ENCODE measurements at regions not wholly inside any gene's neighbourhood (a gene's known extent, or its start where the extent isn't known, plus 50 kb on each side); places are given as distances from the start of the nearest gene placed in this dataset.

GRCh38 chr13:99055735-99056134 is 77.9 kb upstream of the DOCK9 start:
- DNase-seq: no peak

- DNase-seq: no peak
Measured at GRCh38 chr13:99056381-99057014, 78.6 kb upstream of the DOCK9 start.

- DNase-seq: no peak
Measured at GRCh38 chr13:99057310-99057975, 79.6 kb upstream of the DOCK9 start.

- no peak for DNase-seq
Measured at GRCh38 chr13:99058527-99059495, 80.9 kb upstream of the DOCK9 start.

- DNase-seq: no peak
Measured at GRCh38 chr13:99059498-99060075, 81.7 kb upstream of the DOCK9 start.

GRCh38 chr13:99061411-99061810 is 83.5 kb upstream of the DOCK9 start:
- DNase-seq: no peak

- DNase-seq: no peak
Measured at GRCh38 chr13:99062593-99062992, 84.7 kb upstream of the DOCK9 start.

- no peak for DNase-seq
Measured at GRCh38 chr13:99063178-99063577, 85.3 kb upstream of the DOCK9 start.

GRCh38 chr13:99063952-99064351 is 86.1 kb upstream of the DOCK9 start:
- DNase-seq: no peak

GRCh38 chr13:99064624-99065234 is 86.9 kb upstream of the DOCK9 start:
- no peak for DNase-seq

- DNase-seq: no peak
Measured at GRCh38 chr13:99065235-99066015, 87.6 kb upstream of the DOCK9 start.

- DNase-seq: no peak
Measured at GRCh38 chr13:99066219-99066618, 88.4 kb upstream of the DOCK9 start.

GRCh38 chr13:99067159-99067985 is 89.5 kb upstream of the DOCK9 start:
- DNase-seq: no peak

GRCh38 chr13:99071211-99071610 is 93.3 kb upstream of the DOCK9 start:
- no peak for DNase-seq

- DNase-seq: no peak
Measured at GRCh38 chr13:99071666-99072065, 93.8 kb upstream of the DOCK9 start.

GRCh38 chr13:99072356-99072755 is 94.5 kb upstream of the DOCK9 start:
- no peak for DNase-seq

- no peak for DNase-seq
Measured at GRCh38 chr13:99072941-99073340, 95.1 kb upstream of the DOCK9 start.

- no peak for DNase-seq
Measured at GRCh38 chr13:99074693-99075092, 96.8 kb upstream of the DOCK9 start.

- no peak for DNase-seq
Measured at GRCh38 chr13:99075268-99076191, 97.7 kb upstream of the DOCK9 start.
